Fibroblast of pulmonary artery (primary cell): ENCODE measurements at regions not wholly inside any gene's neighbourhood (a gene's known extent, or its start where the extent isn't known, plus 50 kb on each side); places are given as distances from the start of the nearest gene placed in this dataset.

Experiments
- DNase-seq: peaks from one replicate; pipeline ENCODE4 v3.0.0-alpha.2; 2010; ENCODE audit warnings: low read depth
- H3K4me3 ChIP-seq: replicated peaks from 2 replicates; pipeline ENCODE4 v1.5.1; 2011; ENCODE audit warnings: low read depth, mild to moderate bottlenecking, control low read depth, low read length, moderate library complexity
- TF ChIP-seq, protein P1 (sequence below): IDR thresholded peaks from 2 replicates; pipeline ENCODE4 v1.5.1; 2011; ENCODE audit warnings: mild to moderate bottlenecking, control low read depth, low read length, inconsistent platforms; ENCODE audit errors: missing control alignments

- TF ChIP-seq, protein P1, sequence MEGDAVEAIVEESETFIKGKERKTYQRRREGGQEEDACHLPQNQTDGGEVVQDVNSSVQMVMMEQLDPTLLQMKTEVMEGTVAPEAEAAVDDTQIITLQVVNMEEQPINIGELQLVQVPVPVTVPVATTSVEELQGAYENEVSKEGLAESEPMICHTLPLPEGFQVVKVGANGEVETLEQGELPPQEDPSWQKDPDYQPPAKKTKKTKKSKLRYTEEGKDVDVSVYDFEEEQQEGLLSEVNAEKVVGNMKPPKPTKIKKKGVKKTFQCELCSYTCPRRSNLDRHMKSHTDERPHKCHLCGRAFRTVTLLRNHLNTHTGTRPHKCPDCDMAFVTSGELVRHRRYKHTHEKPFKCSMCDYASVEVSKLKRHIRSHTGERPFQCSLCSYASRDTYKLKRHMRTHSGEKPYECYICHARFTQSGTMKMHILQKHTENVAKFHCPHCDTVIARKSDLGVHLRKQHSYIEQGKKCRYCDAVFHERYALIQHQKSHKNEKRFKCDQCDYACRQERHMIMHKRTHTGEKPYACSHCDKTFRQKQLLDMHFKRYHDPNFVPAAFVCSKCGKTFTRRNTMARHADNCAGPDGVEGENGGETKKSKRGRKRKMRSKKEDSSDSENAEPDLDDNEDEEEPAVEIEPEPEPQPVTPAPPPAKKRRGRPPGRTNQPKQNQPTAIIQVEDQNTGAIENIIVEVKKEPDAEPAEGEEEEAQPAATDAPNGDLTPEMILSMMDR: no peak
- no peak for DNase-seq
- no peak overlapping the region for H3K4me3 ChIP-seq
Observed at GRCh38 chr13:85724546-85725432, 74.4 kb downstream of the SLITRK6 start.

- TF ChIP-seq, protein P1: no peak
- no peak overlapping the region for H3K4me3 ChIP-seq
- no peak for DNase-seq
Observed at GRCh38 chr13:85719749-85720148, 79.5 kb downstream of the SLITRK6 start.

DNA sequence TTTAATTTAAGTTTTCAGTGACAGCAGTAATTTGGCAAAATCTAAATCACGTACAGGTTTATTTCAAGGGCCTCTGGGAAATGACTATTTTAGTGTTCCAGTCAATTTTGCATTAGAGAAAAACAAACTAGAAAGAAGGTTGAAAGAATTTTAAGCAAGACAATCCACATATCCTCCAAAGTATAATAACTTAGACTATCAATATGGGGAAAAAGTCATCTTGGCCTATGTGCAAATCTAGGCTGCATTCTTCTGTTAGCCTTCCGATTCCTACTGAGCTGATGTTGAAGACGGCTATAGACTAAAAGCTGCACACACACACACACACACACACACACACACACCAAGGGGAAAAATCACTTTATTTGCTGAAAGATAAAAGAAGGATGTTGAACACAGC lies 81.3 kb downstream of the SLITRK6 start:
- DNase-seq: no peak
- TF ChIP-seq, protein P1: no peak
- H3K4me3 ChIP-seq: no peak overlapping the region

DNA sequence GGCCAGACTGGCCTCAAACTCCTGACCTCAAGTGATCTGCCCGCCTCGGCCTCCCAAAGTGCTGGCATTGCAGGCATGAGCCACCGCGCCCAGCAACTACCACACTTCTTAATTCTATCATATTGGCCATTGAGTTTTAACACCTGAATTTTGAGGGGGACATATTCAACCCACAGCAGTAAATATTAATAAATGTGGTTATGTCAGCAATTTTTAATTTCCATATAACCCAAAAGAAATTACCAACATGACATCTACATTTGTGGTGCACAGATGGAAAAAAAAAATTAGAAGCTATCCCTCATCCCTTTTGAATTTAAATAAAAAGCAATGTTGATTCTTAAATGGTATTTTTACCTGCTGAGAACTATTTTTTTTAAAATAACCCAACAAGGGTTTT lies 88.7 kb downstream of the SLITRK6 start:
- TF ChIP-seq, protein P1: no peak
- DNase-seq: no peak
- no peak overlapping the region for H3K4me3 ChIP-seq

DNA sequence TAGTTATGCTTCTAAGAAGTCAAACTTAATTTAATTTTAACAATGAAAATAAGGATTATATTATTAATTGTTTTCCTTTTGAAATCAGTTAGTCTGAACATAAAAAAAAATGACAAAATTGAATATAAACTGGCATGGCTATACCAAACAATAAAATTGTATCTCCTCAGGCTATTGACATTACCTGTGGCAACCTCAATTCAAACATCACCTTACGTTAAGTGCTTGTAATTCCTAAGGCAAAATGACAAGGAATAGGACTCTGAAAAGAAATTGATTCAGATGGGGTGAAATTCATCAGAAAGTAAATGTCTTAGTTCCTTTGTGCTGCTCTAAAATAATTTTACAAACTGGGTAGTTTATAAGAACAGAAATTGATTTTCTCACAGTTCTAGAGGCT lies 89.5 kb downstream of the SLITRK6 start:
- DNase-seq: no peak
- TF ChIP-seq, protein P1: no peak
- no peak overlapping the region for H3K4me3 ChIP-seq

- no peak for DNase-seq
- TF ChIP-seq, protein P1: no peak
- H3K4me3 ChIP-seq: no peak overlapping the region
Observed at GRCh38 chr13:85709072-85709471, 90.1 kb downstream of the SLITRK6 start.

DNA sequence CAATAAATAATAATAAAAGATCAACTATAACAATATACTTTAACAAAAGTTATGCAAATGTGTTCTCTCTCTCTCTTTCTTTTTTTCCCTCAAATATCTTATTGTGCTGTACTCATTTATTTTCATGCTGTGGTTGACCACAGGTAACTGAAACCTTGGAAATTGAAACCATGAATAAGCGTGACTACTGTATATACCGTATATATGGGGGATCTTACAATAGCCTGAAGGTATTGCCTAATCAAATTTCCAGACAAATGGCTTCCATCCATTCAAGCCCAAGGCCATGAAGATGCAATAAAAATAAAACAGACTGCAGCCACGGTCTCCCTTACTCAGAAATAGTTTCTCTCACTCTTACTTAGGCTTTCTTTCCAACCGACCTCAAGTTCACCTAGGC lies 98.3 kb downstream of the SLITRK6 start:
- TF ChIP-seq, protein P1: no peak
- no peak for DNase-seq
- H3K4me3 ChIP-seq: no peak overlapping the region
